ENCODE measurements at regions not wholly inside any gene's neighbourhood (a gene's known extent, or its start where the extent isn't known, plus 50 kb on each side); places are given as distances from the start of the nearest gene placed in this dataset.

- WGBS (ENCODE audit: extremely low coverage, insufficient coverage, insufficient read length), result no CpG with 5 or more reads among the region's 25 CpGs
- Histone ChIP-seq H3K4me1 (ENCODE audit: control insufficient read depth in 1 of 2, insufficient read depth in 2 of 2, low read length in 2 of 2) (no peaks in the 10 kb centered on the region), H4K91ac (ENCODE audit: low read depth, low read length) (no peak overlapping the region), H2BK5ac (ENCODE audit: low read depth, low read length, poor library complexity) (no peak overlapping the region), H3K27me3 (ENCODE audit: insufficient read depth, low read length) (no peaks in the 10 kb centered on the region), H3K36me3 (ENCODE audit: control insufficient read depth in 1 of 2, insufficient read depth in 2 of 2, low read length in 2 of 2) (no peaks in the 10 kb centered on the region), H3K79me2 (ENCODE audit: control insufficient read depth, insufficient read depth, low read length, poor library complexity) (no peaks in the 10 kb centered on the region), H2AFZ (ENCODE audit: insufficient read depth, low read length, poor library complexity) (no peak overlapping the region), H4K12ac (ENCODE audit: low read depth, low read length) (no peak overlapping the region), H3K14ac (ENCODE audit: low read length) (no peak overlapping the region), H3K4me2 (ENCODE audit: low read length) (no peak overlapping the region), H3K4me3 (ENCODE audit: low read depth, low read length) (no peak overlapping the region), H3K79me1 (ENCODE audit: low read length) (no peaks in the 10 kb centered on the region), H3K9ac (ENCODE audit: low read length) (no peak overlapping the region), H4K8ac (ENCODE audit: low read depth, low read length) (no peak overlapping the region), H3K23ac (ENCODE audit: low read length) (no peak overlapping the region), H3K4ac (ENCODE audit: low read depth, low read length) (no peak overlapping the region), H3K27ac (ENCODE audit: low read depth, low read length) (no peak overlapping the region), H3K18ac (ENCODE audit: low read length) (no peak overlapping the region), H3K9me3 (ENCODE audit: insufficient read depth, low read depth, low read length) (no peaks in the 10 kb centered on the region), H2BK12ac (ENCODE audit: low read length) (no peak overlapping the region), H2AK5ac (ENCODE audit: low read length) (no peak overlapping the region), H2BK120ac (ENCODE audit: insufficient read depth, low read length, poor library complexity) (no peak overlapping the region)
- no peak for DNase-seq
Measured at GRCh38 chr18:53625997-53626599, 598.4 kb downstream of the MBD2 start.

- no peak for DNase-seq
Measured at GRCh38 chr18:53610957-53611356, 613.5 kb downstream of the MBD2 start.

GRCh38 chr18:53606792-53607191 lies 617.7 kb downstream of the MBD2 start:
- no peak overlapping the region for H4K91ac ChIP-seq (ENCODE audit: low read depth, low read length)
- no peak overlapping the region for H4K8ac ChIP-seq (ENCODE audit: low read depth, low read length)
- H3K79me2 ChIP-seq (ENCODE audit: control insufficient read depth, insufficient read depth, low read length, poor library complexity), result no peaks in the 10 kb centered on the region
- H3K4me3 ChIP-seq (ENCODE audit: low read depth, low read length), result no peak overlapping the region
- H3K9ac ChIP-seq (ENCODE audit: low read length), result no peak overlapping the region
- no peak overlapping the region for H3K23ac ChIP-seq (ENCODE audit: low read length)
- no peak overlapping the region for H3K4ac ChIP-seq (ENCODE audit: low read depth, low read length)
- H3K36me3 ChIP-seq (ENCODE audit: control insufficient read depth in 1 of 2, insufficient read depth in 2 of 2, low read length in 2 of 2), result no peaks in the 10 kb centered on the region
- no peak overlapping the region for H3K4me2 ChIP-seq (ENCODE audit: low read length)
- H3K14ac ChIP-seq (ENCODE audit: low read length), result no peak overlapping the region
- no peak for DNase-seq
- H2AFZ ChIP-seq (ENCODE audit: insufficient read depth, low read length, poor library complexity), result no peak overlapping the region
- H2AK5ac ChIP-seq (ENCODE audit: low read length), result no peak overlapping the region
- H2BK5ac ChIP-seq (ENCODE audit: low read depth, low read length, poor library complexity), result no peak overlapping the region
- H3K18ac ChIP-seq (ENCODE audit: low read length), result no peak overlapping the region
- no peak overlapping the region for H2BK120ac ChIP-seq (ENCODE audit: insufficient read depth, low read length, poor library complexity)
- no peaks in the 10 kb centered on the region for H3K4me1 ChIP-seq (ENCODE audit: control insufficient read depth in 1 of 2, insufficient read depth in 2 of 2, low read length in 2 of 2)
- H3K79me1 ChIP-seq (ENCODE audit: low read length), result no peaks in the 10 kb centered on the region
- no peak overlapping the region for H3K27ac ChIP-seq (ENCODE audit: low read depth, low read length)
- no peaks in the 10 kb centered on the region for H3K27me3 ChIP-seq (ENCODE audit: insufficient read depth, low read length)
- no peak overlapping the region for H2BK12ac ChIP-seq (ENCODE audit: low read length)
- H3K9me3 ChIP-seq (ENCODE audit: insufficient read depth, low read depth, low read length), result no peaks in the 10 kb centered on the region
- no peak overlapping the region for H4K12ac ChIP-seq (ENCODE audit: low read depth, low read length)

More at GRCh38 chr18:53610957-53611356, 613.5 kb downstream of the MBD2 start:
- Histone ChIP-seq H3K14ac (ENCODE audit: low read length) (no peak overlapping the region), H2BK12ac (ENCODE audit: low read length) (no peak overlapping the region), H3K4me2 (ENCODE audit: low read length) (no peak overlapping the region), H3K4me1 (ENCODE audit: control insufficient read depth in 1 of 2, insufficient read depth in 2 of 2, low read length in 2 of 2) (no peaks in the 10 kb centered on the region), H3K4me3 (ENCODE audit: low read depth, low read length) (no peak overlapping the region), H4K8ac (ENCODE audit: low read depth, low read length) (no peak overlapping the region), H3K79me1 (ENCODE audit: low read length) (no peaks in the 10 kb centered on the region), H3K27me3 (ENCODE audit: insufficient read depth, low read length) (no peaks in the 10 kb centered on the region), H3K9ac (ENCODE audit: low read length) (no peak overlapping the region), H3K18ac (ENCODE audit: low read length) (no peak overlapping the region), H3K36me3 (ENCODE audit: control insufficient read depth in 1 of 2, insufficient read depth in 2 of 2, low read length in 2 of 2) (no peaks in the 10 kb centered on the region), H2BK120ac (ENCODE audit: insufficient read depth, low read length, poor library complexity) (no peak overlapping the region), H3K23ac (ENCODE audit: low read length) (no peak overlapping the region), H3K9me3 (ENCODE audit: insufficient read depth, low read depth, low read length) (no peaks in the 10 kb centered on the region), H2BK5ac (ENCODE audit: low read depth, low read length, poor library complexity) (no peak overlapping the region), H4K12ac (ENCODE audit: low read depth, low read length) (no peak overlapping the region), H3K4ac (ENCODE audit: low read depth, low read length) (no peak overlapping the region), H3K79me2 (ENCODE audit: control insufficient read depth, insufficient read depth, low read length, poor library complexity) (no peaks in the 10 kb centered on the region), H4K91ac (ENCODE audit: low read depth, low read length) (no peak overlapping the region), H2AK5ac (ENCODE audit: low read length) (no peak overlapping the region), H2AFZ (ENCODE audit: insufficient read depth, low read length, poor library complexity) (no peak overlapping the region), H3K27ac (ENCODE audit: low read depth, low read length) (no peak overlapping the region)
- WGBS (ENCODE audit: extremely low coverage, insufficient coverage, insufficient read length), result no CpG with 5 or more reads among the region's 1 CpG

- no peak overlapping the region for H3K23ac ChIP-seq (ENCODE audit: low read length)
- H2AK5ac ChIP-seq (ENCODE audit: low read length), result no peak overlapping the region
- H3K27me3 ChIP-seq (ENCODE audit: insufficient read depth, low read length), result no peaks in the 10 kb centered on the region
- H4K8ac ChIP-seq (ENCODE audit: low read depth, low read length), result no peak overlapping the region
- no peak overlapping the region for H2BK12ac ChIP-seq (ENCODE audit: low read length)
- H4K12ac ChIP-seq (ENCODE audit: low read depth, low read length), result no peak overlapping the region
- H3K4me2 ChIP-seq (ENCODE audit: low read length), result no peak overlapping the region
- H3K36me3 ChIP-seq (ENCODE audit: control insufficient read depth in 1 of 2, insufficient read depth in 2 of 2, low read length in 2 of 2), result no peaks in the 10 kb centered on the region
- no peak overlapping the region for H3K4ac ChIP-seq (ENCODE audit: low read depth, low read length)
- H4K91ac ChIP-seq (ENCODE audit: low read depth, low read length), result no peak overlapping the region
- H2AFZ ChIP-seq (ENCODE audit: insufficient read depth, low read length, poor library complexity), result no peak overlapping the region
- no peaks in the 10 kb centered on the region for H3K4me1 ChIP-seq (ENCODE audit: control insufficient read depth in 1 of 2, insufficient read depth in 2 of 2, low read length in 2 of 2)
- H3K27ac ChIP-seq (ENCODE audit: low read depth, low read length), result no peak overlapping the region
- no peak overlapping the region for H3K9ac ChIP-seq (ENCODE audit: low read length)
- H2BK120ac ChIP-seq (ENCODE audit: insufficient read depth, low read length, poor library complexity), result no peak overlapping the region
- no peak overlapping the region for H3K14ac ChIP-seq (ENCODE audit: low read length)
- no CpG with 5 or more reads among the region's 8 CpGs for WGBS (ENCODE audit: extremely low coverage, insufficient coverage, insufficient read length)
- no peaks in the 10 kb centered on the region for H3K79me1 ChIP-seq (ENCODE audit: low read length)
- no peak overlapping the region for H2BK5ac ChIP-seq (ENCODE audit: low read depth, low read length, poor library complexity)
- H3K9me3 ChIP-seq (ENCODE audit: insufficient read depth, low read depth, low read length), result no peaks in the 10 kb centered on the region
- no peak overlapping the region for H3K4me3 ChIP-seq (ENCODE audit: low read depth, low read length)
- H3K79me2 ChIP-seq (ENCODE audit: control insufficient read depth, insufficient read depth, low read length, poor library complexity), result no peaks in the 10 kb centered on the region
- DNase-seq, result no peak
- no peak overlapping the region for H3K18ac ChIP-seq (ENCODE audit: low read length)
Measured at GRCh38 chr18:53605198-53605597, 619.3 kb downstream of the MBD2 start.
